Activated naive CD4-positive, alpha-beta T cell treated with anti-CD3 and anti-CD28 coated beads, Interleukin-2, amount 10 ng/mL, durations not matched to agents 7 days and 5 days (primary cell): ENCODE measurements at regions not wholly inside any gene's neighbourhood (a gene's known extent, or its start where the extent isn't known, plus 50 kb on each side); places are given as distances from the start of the nearest gene placed in this dataset.
"Not testable (repeated sequence)": the region's sequence is repeated elsewhere in the genome, so short reads cannot be mapped to it uniquely, and the experiment has no call there.

Experiments
- CTCF ChIA-PET: fragments of 350-600 bp; sonication (Branson Sonifier 250); formaldehyde crosslinking; loops from one replicate; lab custom pipeline; 2021; ENCODE audit warnings: antibody characterized with exemption; lab: Charles Lee
- DNase-seq: peaks from one replicate; pipeline ENCODE4 v3.0.0-alpha.2; 2020
- H3K27ac Mint-ChIP-seq: one replicate; pipeline ENCODE4 v1.8.0; 2021; ENCODE audit warnings: mild to moderate bottlenecking, moderate library complexity, mixed read lengths
- H3K27me3 Mint-ChIP-seq: one replicate; pipeline ENCODE4 v1.8.0; 2021; ENCODE audit warnings: mild to moderate bottlenecking, mixed read lengths
- H3K36me3 Mint-ChIP-seq: one replicate; pipeline ENCODE4 v1.8.0; 2021; ENCODE audit warnings: mixed read lengths
- H3K4me1 Mint-ChIP-seq: one replicate; pipeline ENCODE4 v1.8.0; 2021; ENCODE audit warnings: mixed read lengths
- H3K4me3 Mint-ChIP-seq: one replicate; pipeline ENCODE4 v1.8.0; 2021; ENCODE audit warnings: mild to moderate bottlenecking, moderate library complexity, mixed read lengths
- H3K9me3 Mint-ChIP-seq: one replicate; pipeline ENCODE4 v1.8.0; 2021; ENCODE audit warnings: mixed read lengths

- no peaks in the 10 kb centered on the region for H3K9me3 Mint-ChIP-seq
- H3K36me3 Mint-ChIP-seq, result no peaks in the 10 kb centered on the region
- no peak overlapping the region for H3K4me3 Mint-ChIP-seq
- CTCF ChIA-PET, result no interaction called here
- H3K27me3 Mint-ChIP-seq, result no peaks in the 10 kb centered on the region
- H3K27ac Mint-ChIP-seq, result no peak overlapping the region
- H3K4me1 Mint-ChIP-seq, result no peaks in the 10 kb centered on the region
- DNase-seq, result no peak
Observed at GRCh38 chr4:79561751-79562150, 153.7 kb upstream of the GK2 start.

GRCh38 chr4:79559398-79559797 lies 151.4 kb upstream of the GK2 start:
- H3K36me3 Mint-ChIP-seq, CTCF ChIA-PET, H3K4me1 Mint-ChIP-seq, DNase-seq, H3K4me3 Mint-ChIP-seq, H3K9me3 Mint-ChIP-seq, H3K27ac Mint-ChIP-seq, H3K27me3 Mint-ChIP-seq: not testable (repeated sequence)

- CTCF ChIA-PET, result no interaction called here
- H3K27ac Mint-ChIP-seq, result no peak overlapping the region
- no peaks in the 10 kb centered on the region for H3K36me3 Mint-ChIP-seq
- H3K4me3 Mint-ChIP-seq, result no peak overlapping the region
- no peaks in the 10 kb centered on the region for H3K4me1 Mint-ChIP-seq
- H3K9me3 Mint-ChIP-seq, result no peaks in the 10 kb centered on the region
- no peaks in the 10 kb centered on the region for H3K27me3 Mint-ChIP-seq
- DNase-seq, result no peak
Observed at GRCh38 chr4:79552311-79552710, 144.3 kb upstream of the GK2 start.

- no peaks in the 10 kb centered on the region for H3K4me1 Mint-ChIP-seq
- no peak overlapping the region for H3K4me3 Mint-ChIP-seq
- CTCF ChIA-PET, result no interaction called here
- no peak for DNase-seq
- no peaks in the 10 kb centered on the region for H3K27me3 Mint-ChIP-seq
- no peaks in the 10 kb centered on the region for H3K9me3 Mint-ChIP-seq
- no peak overlapping the region for H3K27ac Mint-ChIP-seq
- H3K36me3 Mint-ChIP-seq, result no peaks in the 10 kb centered on the region
Observed at GRCh38 chr4:79551555-79551954, 143.5 kb upstream of the GK2 start.

GRCh38 chr4:79547851-79548250 lies 139.8 kb upstream of the GK2 start:
- H3K9me3 Mint-ChIP-seq, result no peaks in the 10 kb centered on the region
- no peak overlapping the region for H3K4me3 Mint-ChIP-seq
- DNase-seq, result no peak
- no peaks in the 10 kb centered on the region for H3K36me3 Mint-ChIP-seq
- no peak overlapping the region for H3K27ac Mint-ChIP-seq
- CTCF ChIA-PET, result no interaction called here
- no peaks in the 10 kb centered on the region for H3K4me1 Mint-ChIP-seq
- no peaks in the 10 kb centered on the region for H3K27me3 Mint-ChIP-seq

- H3K27ac Mint-ChIP-seq, H3K4me3 Mint-ChIP-seq, CTCF ChIA-PET, H3K27me3 Mint-ChIP-seq, DNase-seq, H3K4me1 Mint-ChIP-seq, H3K36me3 Mint-ChIP-seq, H3K9me3 Mint-ChIP-seq: not testable (repeated sequence)
Observed at GRCh38 chr4:79545292-79545691, 137.3 kb upstream of the GK2 start.

GRCh38 chr4:79540143-79540542 lies 132.1 kb upstream of the GK2 start:
- Mint-ChIP-seq H3K4me3 (no peak overlapping the region), H3K36me3 (no peaks in the 10 kb centered on the region), H3K27ac (no peak overlapping the region), H3K9me3 (no peaks in the 10 kb centered on the region), H3K27me3 (no peaks in the 10 kb centered on the region), H3K4me1 (no peaks in the 10 kb centered on the region)
- DNase-seq, result no peak
- CTCF ChIA-PET, result no interaction called here

GRCh38 chr4:79535516-79535915 lies 127.5 kb upstream of the GK2 start:
- Mint-ChIP-seq H3K4me1 (no peaks in the 10 kb centered on the region), H3K27me3 (no peaks in the 10 kb centered on the region), H3K27ac (no peak overlapping the region), H3K36me3 (no peaks in the 10 kb centered on the region), H3K4me3 (no peak overlapping the region), H3K9me3 (no peaks in the 10 kb centered on the region)
- CTCF ChIA-PET, result no interaction called here
- no peak for DNase-seq

- H3K36me3 Mint-ChIP-seq, result no peaks in the 10 kb centered on the region
- H3K4me3 Mint-ChIP-seq, result no peak overlapping the region
- no peaks in the 10 kb centered on the region for H3K9me3 Mint-ChIP-seq
- peak; percentile 21 for DNase-seq
- no peak overlapping the region for H3K27ac Mint-ChIP-seq
- CTCF ChIA-PET, result no interaction called here
- H3K27me3 Mint-ChIP-seq, result no peaks in the 10 kb centered on the region
- H3K4me1 Mint-ChIP-seq, result peaks cover 6% of the 10 kb centered on the region
Observed at GRCh38 chr4:79528241-79528706, 120.2 kb upstream of the GK2 start.

- no peaks in the 10 kb centered on the region for H3K36me3 Mint-ChIP-seq
- no peak for DNase-seq
- CTCF ChIA-PET, result no interaction called here
- peaks cover 6% of the 10 kb centered on the region for H3K4me1 Mint-ChIP-seq
- no peak overlapping the region for H3K27ac Mint-ChIP-seq
- H3K9me3 Mint-ChIP-seq, result no peaks in the 10 kb centered on the region
- no peaks in the 10 kb centered on the region for H3K27me3 Mint-ChIP-seq
- H3K4me3 Mint-ChIP-seq, result no peak overlapping the region
Observed at GRCh38 chr4:79526641-79527565, 118.9 kb upstream of the GK2 start.

- no peaks in the 10 kb centered on the region for H3K36me3 Mint-ChIP-seq
- no peaks in the 10 kb centered on the region for H3K27me3 Mint-ChIP-seq
- no peak for DNase-seq
- CTCF ChIA-PET, result no interaction called here
- no peaks in the 10 kb centered on the region for H3K4me1 Mint-ChIP-seq
- no peak overlapping the region for H3K4me3 Mint-ChIP-seq
- no peaks in the 10 kb centered on the region for H3K9me3 Mint-ChIP-seq
- H3K27ac Mint-ChIP-seq, result no peak overlapping the region
Observed at GRCh38 chr4:79516114-79516513, 108.1 kb upstream of the GK2 start.

GRCh38 chr4:79514621-79515329 lies 106.7 kb upstream of the GK2 start:
- CTCF ChIA-PET, result no interaction called here
- H3K27ac Mint-ChIP-seq, result no peak overlapping the region
- no peaks in the 10 kb centered on the region for H3K4me1 Mint-ChIP-seq
- no peak for DNase-seq
- H3K27me3 Mint-ChIP-seq, result no peaks in the 10 kb centered on the region
- H3K36me3 Mint-ChIP-seq, result no peaks in the 10 kb centered on the region
- no peaks in the 10 kb centered on the region for H3K9me3 Mint-ChIP-seq
- no peak overlapping the region for H3K4me3 Mint-ChIP-seq

- no peaks in the 10 kb centered on the region for H3K27me3 Mint-ChIP-seq
- H3K4me1 Mint-ChIP-seq, result no peaks in the 10 kb centered on the region
- H3K36me3 Mint-ChIP-seq, result no peaks in the 10 kb centered on the region
- CTCF ChIA-PET, result no interaction called here
- H3K27ac Mint-ChIP-seq, result no peak overlapping the region
- no peaks in the 10 kb centered on the region for H3K9me3 Mint-ChIP-seq
- no peak for DNase-seq
- H3K4me3 Mint-ChIP-seq, result no peak overlapping the region
Observed at GRCh38 chr4:79513576-79513975, 105.5 kb upstream of the GK2 start.

- CTCF ChIA-PET, result no interaction called here
- no peak for DNase-seq
- Mint-ChIP-seq H3K27ac (no peak overlapping the region), H3K4me1 (no peaks in the 10 kb centered on the region), H3K36me3 (no peaks in the 10 kb centered on the region), H3K4me3 (no peak overlapping the region), H3K9me3 (no peaks in the 10 kb centered on the region), H3K27me3 (no peaks in the 10 kb centered on the region)
Observed at GRCh38 chr4:79512363-79512762, 104.3 kb upstream of the GK2 start.

- Mint-ChIP-seq H3K36me3 (no peaks in the 10 kb centered on the region), H3K4me1 (no peaks in the 10 kb centered on the region), H3K27me3 (no peaks in the 10 kb centered on the region), H3K9me3 (no peaks in the 10 kb centered on the region), H3K4me3 (no peak overlapping the region), H3K27ac (no peak overlapping the region)
- DNase-seq, result no peak
- CTCF ChIA-PET, result no interaction called here
Observed at GRCh38 chr4:79502081-79502480, 94.1 kb upstream of the GK2 start.
